Common myeloid progenitor, CD34-positive (primary cell): ENCODE measurements at regions not wholly inside any gene's neighbourhood (a gene's known extent, or its start where the extent isn't known, plus 50 kb on each side); places are given as distances from the start of the nearest gene placed in this dataset.
"Not testable (repeated sequence)": the region's sequence is repeated elsewhere in the genome, so short reads cannot be mapped to it uniquely, and the experiment has no call there.

Experiments
- CTCF ChIA-PET: fragments of 350-600 bp; sonication (Branson Sonifier 250); formaldehyde crosslinking; loops from one replicate; lab custom pipeline; 2021; ENCODE audit warnings: antibody characterized with exemption; lab: Charles Lee
- POLR2A ChIA-PET: fragments of 350-600 bp; sonication (Branson Sonifier 250); formaldehyde crosslinking; loops from one replicate; lab custom pipeline; 2021; ENCODE audit warnings: antibody characterized with exemption; lab: Charles Lee
- DNase-seq, 3 donors: peaks; one replicate each; pipeline versions ENCODE4 v3.0.0 to v3.0.0-alpha.2; 2013
- H3K27ac ChIP-seq, 2 experiments: 1 replicate in 1 of 2; 2 replicates in 1 of 2; pipeline ENCODE4 v1.7.0; 2013; ENCODE audit warnings: inconsistent platforms in 2 of 2, low read length in 2 of 2, mild to moderate bottlenecking in 2 of 2, low read depth in 1 of 2, moderate library complexity in 1 of 2; ENCODE audit not compliant: severe bottlenecking in 2 of 2, insufficient read depth in 1 of 2, poor library complexity in 1 of 2
- H3K27me3 ChIP-seq, 5 experiments: replicated peaks in 2 of 5; 1 replicate in 3 of 5; 2 replicates in 2 of 5; pipeline versions ENCODE4 v1.6.1 to v1.7.0; 2013; ENCODE audit warnings: low read length in 4 of 5, mild to moderate bottlenecking in 2 of 5, moderate library complexity in 2 of 5, inconsistent platforms in 1 of 5; ENCODE audit not compliant: insufficient read depth in 5 of 5, control insufficient read depth in 4 of 5
- H3K36me3 ChIP-seq, 4 experiments: 1 replicate in 2 of 4; 2 replicates in 2 of 4; pipeline versions ENCODE4 v1.6.1 to v1.7.0; 2013; ENCODE audit warnings: low read length in 3 of 4, control low read depth in 1 of 4, mild to moderate bottlenecking in 1 of 4; ENCODE audit not compliant: control insufficient read depth in 4 of 4, insufficient read depth in 4 of 4
- H3K4me1 ChIP-seq, 4 experiments: 1 replicate in 3 of 4; 2 replicates in 1 of 4; pipeline versions ENCODE4 v1.6.1 to v1.7.1; 2013; ENCODE audit warnings: low read length in 3 of 4, mild to moderate bottlenecking in 3 of 4, control low read depth in 1 of 4, inconsistent platforms in 1 of 4, moderate library complexity in 1 of 4; ENCODE audit not compliant: control insufficient read depth in 4 of 4, insufficient read depth in 4 of 4; ENCODE audit errors: control extremely low read depth in 1 of 4
- H3K4me3 ChIP-seq, 7 experiments: 1 replicate in 4 of 7; 2 replicates in 3 of 7; pipeline versions ENCODE4 v1.5.1 to v1.7.0; 2013; ENCODE audit warnings: mild to moderate bottlenecking in 7 of 7, low read length in 6 of 7, moderate library complexity in 6 of 7, inconsistent platforms in 2 of 7, low read depth in 2 of 7, control low read depth in 1 of 7; ENCODE audit not compliant: insufficient read depth in 4 of 7, control insufficient read depth in 1 of 7; ENCODE audit errors: extremely low read depth in 1 of 7
- H3K9me3 ChIP-seq, 5 experiments: 1 replicate in 4 of 5; 2 replicates in 1 of 5; pipeline versions ENCODE4 v1.6.1 to v1.7.1; 2013; ENCODE audit warnings: low read length in 4 of 5, mild to moderate bottlenecking in 2 of 5, inconsistent platforms in 1 of 5, low read depth in 1 of 5, moderate library complexity in 1 of 5; ENCODE audit not compliant: control insufficient read depth in 4 of 5, insufficient read depth in 2 of 5; ENCODE audit errors: control extremely low read depth in 1 of 5
- WGBS: methylation state at CpG from one replicate; pipeline ENCODE4 v1.1.5; 2013; ENCODE audit not compliant: insufficient coverage; 5-methylcytosine and 5-hydroxymethylcytosine counted together

GRCh38 chrX:94686071-94686470 is 1012.1 kb downstream of the FAM133A start:
- Histone ChIP-seq H3K27me3 (no peaks in the 10 kb centered on the region), H3K36me3 (no peaks in the 10 kb centered on the region), H3K4me3 (no peak overlapping the region), H3K4me1 (no peaks in the 10 kb centered on the region), H3K27ac (no peak overlapping the region), H3K9me3 (no peaks in the 10 kb centered on the region)
- 0% methylated on average over 1 of the region's 2 CpGs for WGBS
- peak in 2 of 3 donors; percentile 3 to 20 for DNase-seq
- ChIA-PET CTCF (no interaction called here), POLR2A (no interaction called here)

GRCh38 chrX:94695910-94696309 is 1021.9 kb downstream of the FAM133A start:
- H3K27ac ChIP-seq: no peak overlapping the region
- 65% methylated on average over 2 of the region's 3 CpGs for WGBS
- H3K9me3 ChIP-seq: no peaks in the 10 kb centered on the region
- H3K4me1 ChIP-seq: no peaks in the 10 kb centered on the region
- H3K27me3 ChIP-seq: peaks cover 0 to 2% (median 0%) of the 10 kb centered on the region in 5 experiments
- H3K36me3 ChIP-seq: no peaks in the 10 kb centered on the region
- no peak overlapping the region for H3K4me3 ChIP-seq
- POLR2A ChIA-PET: no interaction called here
- DNase-seq: no peak
- CTCF ChIA-PET: no interaction called here

- WGBS: 95% methylated on average over 7 of the region's 15 CpGs
- H3K36me3 ChIP-seq, H3K27me3 ChIP-seq, H3K4me1 ChIP-seq, H3K27ac ChIP-seq, H3K4me3 ChIP-seq, CTCF ChIA-PET, H3K9me3 ChIP-seq, DNase-seq, POLR2A ChIA-PET: not testable (repeated sequence)
Observed at GRCh38 chrX:94704348-94705256, 1030.6 kb downstream of the FAM133A start.

- no peaks in the 10 kb centered on the region for H3K27me3 ChIP-seq
- DNase-seq: no peak
- H3K27ac ChIP-seq: no peak overlapping the region
- ChIA-PET CTCF (no interaction called here), POLR2A (no interaction called here)
- no peaks in the 10 kb centered on the region for H3K4me1 ChIP-seq
- H3K9me3 ChIP-seq: no peaks in the 10 kb centered on the region
- H3K4me3 ChIP-seq: no peak overlapping the region
- no peaks in the 10 kb centered on the region for H3K36me3 ChIP-seq
- WGBS: no CpG with 5 or more reads among the region's 2 CpGs
Observed at GRCh38 chrX:94721386-94721785, 1047.4 kb downstream of the FAM133A start.

- CTCF ChIA-PET: no interaction called here
- WGBS: no CpG with 5 or more reads among the region's 3 CpGs
Observed at GRCh38 chrX:94722578-94722977, 1048.6 kb downstream of the FAM133A start.

GRCh38 chrX:94742772-94743171 is 1068.8 kb downstream of the FAM133A start:
- peaks cover 0 to 9% (median 0%) of the 10 kb centered on the region in 5 experiments for H3K27me3 ChIP-seq
- no peak for DNase-seq
- 96% methylated on average over 3 of the region's 3 CpGs for WGBS
- CTCF ChIA-PET: no interaction called here
- H3K9me3 ChIP-seq: no peaks in the 10 kb centered on the region
- peaks cover 6 to 20% (median 14%) of the 10 kb centered on the region in 4 experiments for H3K4me1 ChIP-seq
- POLR2A ChIA-PET: no interaction called here
- H3K27ac ChIP-seq: no peak overlapping the region
- H3K36me3 ChIP-seq: no peaks in the 10 kb centered on the region
- H3K4me3 ChIP-seq: peak overlapping the region in 1 of 7 experiments; percentile 23

More at GRCh38 chrX:94722578-94722977, 1048.6 kb downstream of the FAM133A start:
- Histone ChIP-seq H3K27me3 (no peaks in the 10 kb centered on the region), H3K4me3 (no peak overlapping the region), H3K36me3 (no peaks in the 10 kb centered on the region), H3K4me1 (no peaks in the 10 kb centered on the region), H3K27ac (no peak overlapping the region), H3K9me3 (no peaks in the 10 kb centered on the region)
- no peak for DNase-seq
- POLR2A ChIA-PET: no interaction called here

- POLR2A ChIA-PET: no interaction called here
- Histone ChIP-seq H3K27ac (no peak overlapping the region), H3K4me3 (no peak overlapping the region), H3K27me3 (peaks cover 0 to 7% (median 0%) of the 10 kb centered on the region in 5 experiments), H3K9me3 (no peaks in the 10 kb centered on the region), H3K36me3 (no peaks in the 10 kb centered on the region), H3K4me1 (peaks cover 6 to 20% (median 14%) of the 10 kb centered on the region in 4 experiments)
- DNase-seq: peak; percentile 49 to 93 (median 88)
- CTCF ChIA-PET: no interaction called here
Observed at GRCh38 chrX:94743478-94743877, 1069.5 kb downstream of the FAM133A start.
